GM10266 (cell line): ENCODE measurements at regions not wholly inside any gene's neighbourhood (a gene's known extent, or its start where the extent isn't known, plus 50 kb on each side); places are given as distances from the start of the nearest gene placed in this dataset.

Experiments used
- DNase-seq: peaks from one replicate; pipeline ENCODE4 v3.0.0; 2012; ENCODE audit errors: extremely low spot score
- CTCF ChIP-seq: IDR thresholded peaks from 2 replicates; pipeline ENCODE4 v1.5.1; 2012; ENCODE audit warnings: mild to moderate bottlenecking, low read depth; ENCODE audit not compliant: control insufficient read depth, insufficient read depth; ENCODE audit errors: missing control alignments

GRCh38 chr4:111880116-111880515, 265.1 kb upstream of the FAM241A start:
- DNase-seq = no peak
- no peak for TF ChIP-seq CTCF

- no peak for TF ChIP-seq CTCF
- DNase-seq = no peak
Measured at GRCh38 chr4:111883557-111883999, 261.7 kb upstream of the FAM241A start.

GRCh38 chr4:111890412-111890811, 254.8 kb upstream of the FAM241A start:
- TF ChIP-seq CTCF = no peak

GRCh38 chr4:111905511-111905910, 239.7 kb upstream of the FAM241A start:
- TF ChIP-seq CTCF = no peak
- DNase-seq = no peak

More at GRCh38 chr4:111890412-111890811, 254.8 kb upstream of the FAM241A start:
- DNase-seq = no peak

GRCh38 chr4:111919639-111920038, 225.6 kb upstream of the FAM241A start:
- DNase-seq = no peak
- no peak for TF ChIP-seq CTCF

- DNase-seq = no peak
- no peak for TF ChIP-seq CTCF
Measured at GRCh38 chr4:111921714-111922113, 223.5 kb upstream of the FAM241A start.

GRCh38 chr4:111923786-111924185, 221.5 kb upstream of the FAM241A start:
- no peak for DNase-seq
- no peak for TF ChIP-seq CTCF

- DNase-seq = no peak
Measured at GRCh38 chr4:111924696-111925095, 220.6 kb upstream of the FAM241A start.

More at GRCh38 chr4:111924696-111925095, 220.6 kb upstream of the FAM241A start:
- no peak for TF ChIP-seq CTCF
